ENCODE measurements at regions not wholly inside any gene's neighbourhood (a gene's known extent, or its start where the extent isn't known, plus 50 kb on each side); places are given as distances from the start of the nearest gene placed in this dataset.

- FAIRE-seq (no peak), DNase-seq (ENCODE audit: low read depth, low spot score) (peak; percentile 94)
- Histone ChIP-seq H3K9ac (ENCODE audit: control insufficient read depth, extremely low read depth, insufficient read depth, low read length) (peak overlapping the region; percentile 80), H3K36me3 (ENCODE audit: control insufficient read depth in 2 of 2, extremely low read depth in 1 of 2, insufficient read depth in 2 of 2, low read length in 2 of 2) (no peaks in the 10 kb centered on the region), H3K27me3 (ENCODE audit: control insufficient read depth, extremely low read depth, insufficient read depth, low read length) (no peaks in the 10 kb centered on the region), H2AFZ (ENCODE audit: control insufficient read depth, low read length) (peak overlapping the region; percentile 87), H3K9me3 (ENCODE audit: control insufficient read depth, low read depth, low read length) (no peaks in the 10 kb centered on the region), H3K27ac (ENCODE audit: control insufficient read depth, insufficient read depth, low read length) (peak overlapping the region; percentile 92), H3K4me1 (ENCODE audit: control insufficient read depth, extremely low read depth, insufficient read depth, low read length) (peaks cover 21% of the 10 kb centered on the region), H3K4me2 (ENCODE audit: control insufficient read depth, extremely low read depth, insufficient read depth, low read depth, low read length) (peak overlapping the region; percentile 97), H4K20me1 (ENCODE audit: control insufficient read depth, extremely low read depth, insufficient read depth, low read length) (no peaks in the 10 kb centered on the region), H3K9me1 (ENCODE audit: control insufficient read depth, extremely low read depth, insufficient read depth, low read length) (no peaks in the 10 kb centered on the region), H3K4me3 (ENCODE audit: control insufficient read depth in 2 of 3, extremely low read depth in 1 of 3, insufficient read depth in 2 of 3, low read depth in 1 of 3, low read length in 3 of 3) (peak overlapping the region; percentile 34 to 75 (median 51)), H3K79me2 (ENCODE audit: control insufficient read depth, insufficient read depth, low read length) (no peaks in the 10 kb centered on the region)
- TF ChIP-seq, protein P1, sequence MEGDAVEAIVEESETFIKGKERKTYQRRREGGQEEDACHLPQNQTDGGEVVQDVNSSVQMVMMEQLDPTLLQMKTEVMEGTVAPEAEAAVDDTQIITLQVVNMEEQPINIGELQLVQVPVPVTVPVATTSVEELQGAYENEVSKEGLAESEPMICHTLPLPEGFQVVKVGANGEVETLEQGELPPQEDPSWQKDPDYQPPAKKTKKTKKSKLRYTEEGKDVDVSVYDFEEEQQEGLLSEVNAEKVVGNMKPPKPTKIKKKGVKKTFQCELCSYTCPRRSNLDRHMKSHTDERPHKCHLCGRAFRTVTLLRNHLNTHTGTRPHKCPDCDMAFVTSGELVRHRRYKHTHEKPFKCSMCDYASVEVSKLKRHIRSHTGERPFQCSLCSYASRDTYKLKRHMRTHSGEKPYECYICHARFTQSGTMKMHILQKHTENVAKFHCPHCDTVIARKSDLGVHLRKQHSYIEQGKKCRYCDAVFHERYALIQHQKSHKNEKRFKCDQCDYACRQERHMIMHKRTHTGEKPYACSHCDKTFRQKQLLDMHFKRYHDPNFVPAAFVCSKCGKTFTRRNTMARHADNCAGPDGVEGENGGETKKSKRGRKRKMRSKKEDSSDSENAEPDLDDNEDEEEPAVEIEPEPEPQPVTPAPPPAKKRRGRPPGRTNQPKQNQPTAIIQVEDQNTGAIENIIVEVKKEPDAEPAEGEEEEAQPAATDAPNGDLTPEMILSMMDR (optimal IDR thresholded peaks at IDR 0.05 in 1 of 3, IDR thresholded peaks at IDR 0.05 in 1 of 3, conservative IDR thresholded peaks at IDR 0.05 in 1 of 3; ENCODE audit: extremely low read depth in 1 of 3, insufficient read depth in 2 of 3, low read length in 3 of 3): peak; percentile 77 to 93 (median 88)
- no peak for TF ChIP-seq EZH2 (IDR thresholded peaks at IDR 0.05; ENCODE audit: low read length)
- dilution Hi-C loops (cut with MboI; ENCODE audit: extremely low pct_ligation_motif_present, low sequenced_read_pairs): loop anchor here (25.0 kb wide), 1 partner anchor 315 kb away; no protein-coding TSS in a partner anchor
Observed at GRCh38 chr3:9302425-9303181, 53.2 kb upstream of the SRGAP3 start.

GRCh38 chr3:9308298-9308990 lies 54.4 kb upstream of the THUMPD3 start:
- Histone ChIP-seq H3K4me3 (ENCODE audit: control insufficient read depth in 2 of 3, extremely low read depth in 1 of 3, insufficient read depth in 2 of 3, low read depth in 1 of 3, low read length in 3 of 3) (no peak overlapping the region), H3K36me3 (ENCODE audit: control insufficient read depth in 2 of 2, extremely low read depth in 1 of 2, insufficient read depth in 2 of 2, low read length in 2 of 2) (no peaks in the 10 kb centered on the region), H3K9me1 (ENCODE audit: control insufficient read depth, extremely low read depth, insufficient read depth, low read length) (no peaks in the 10 kb centered on the region), H3K27me3 (ENCODE audit: control insufficient read depth, extremely low read depth, insufficient read depth, low read length) (no peaks in the 10 kb centered on the region), H3K4me1 (ENCODE audit: control insufficient read depth, extremely low read depth, insufficient read depth, low read length) (no peaks in the 10 kb centered on the region), H3K27ac (ENCODE audit: control insufficient read depth, insufficient read depth, low read length) (no peak overlapping the region), H2AFZ (ENCODE audit: control insufficient read depth, low read length) (no peak overlapping the region), H3K9ac (ENCODE audit: control insufficient read depth, extremely low read depth, insufficient read depth, low read length) (no peak overlapping the region), H4K20me1 (ENCODE audit: control insufficient read depth, extremely low read depth, insufficient read depth, low read length) (no peaks in the 10 kb centered on the region), H3K79me2 (ENCODE audit: control insufficient read depth, insufficient read depth, low read length) (no peaks in the 10 kb centered on the region), H3K4me2 (ENCODE audit: control insufficient read depth, extremely low read depth, insufficient read depth, low read depth, low read length) (no peak overlapping the region), H3K9me3 (ENCODE audit: control insufficient read depth, low read depth, low read length) (no peaks in the 10 kb centered on the region)
- dilution Hi-C loops (cut with MboI; ENCODE audit: extremely low pct_ligation_motif_present, low sequenced_read_pairs): loop anchor here (25.0 kb wide), 1 partner anchor 321 kb away; no protein-coding TSS in a partner anchor
- TF ChIP-seq EZH2 (IDR thresholded peaks at IDR 0.05; ENCODE audit: low read length): no peak
- TF ChIP-seq, protein P1 (optimal IDR thresholded peaks at IDR 0.05 in 1 of 3, IDR thresholded peaks at IDR 0.05 in 1 of 3, conservative IDR thresholded peaks at IDR 0.05 in 1 of 3; ENCODE audit: extremely low read depth in 1 of 3, insufficient read depth in 2 of 3, low read length in 3 of 3): no peak
- DNase-seq (ENCODE audit: low read depth, low spot score): no peak
- no peak for FAIRE-seq

Measured in keratinocyte (primary cell).